BLaER1 treated with 17β-estradiol and CSF1 and Interleukin-3, amounts not matched to agents 10 nM and 100 nM (cell line): ENCODE measurements at regions not wholly inside any gene's neighbourhood (a gene's known extent, or its start where the extent isn't known, plus 50 kb on each side); places are given as distances from the start of the nearest gene placed in this dataset.

ENCODE experiments used
- H3K27ac ChIP-seq, 11 experiments: shearing (Covaris generic); formaldehyde crosslinking; 2 replicates each; pipeline ENCODE4 v1.8.1; 2022
- H3K27me3 ChIP-seq, 11 experiments: shearing (Covaris generic); formaldehyde crosslinking; 2 replicates each; pipeline ENCODE4 v1.8.1; 2022
- H3K36me3 ChIP-seq, 11 experiments: shearing (Covaris generic); formaldehyde crosslinking; 2 replicates each; pipeline ENCODE4 v1.8.1; 2022
- H3K4me1 ChIP-seq, 10 experiments: shearing (Covaris generic); formaldehyde crosslinking; 2 replicates each; pipeline ENCODE4 v1.8.1; 2022
- H3K4me2 ChIP-seq, 11 experiments: shearing (Covaris generic); formaldehyde crosslinking; 2 replicates each; pipeline ENCODE4 v1.8.1; 2022
- H3K4me3 ChIP-seq, 10 experiments: shearing (Covaris generic); formaldehyde crosslinking; 2 replicates each; pipeline ENCODE4 v1.8.1; 2022
- H3K9ac ChIP-seq, 11 experiments: shearing (Covaris generic); formaldehyde crosslinking; 2 replicates each; pipeline ENCODE4 v1.8.1; 2022
- H3K9me3 ChIP-seq, 11 experiments: shearing (Covaris generic); formaldehyde crosslinking; replicated peaks in 1 of 11; 2 replicates each; pipeline ENCODE4 v1.8.1; 2022
- H4K20me1 ChIP-seq, 11 experiments: shearing (Covaris generic); formaldehyde crosslinking; 2 replicates each; pipeline ENCODE4 v1.8.1; 2022
- Cebpa-rat ChIP-seq, 11 experiments: shearing (Covaris generic); IDR thresholded peaks; 2 replicates each; pipeline ENCODE4 v1.8.1; 2022

DNA sequence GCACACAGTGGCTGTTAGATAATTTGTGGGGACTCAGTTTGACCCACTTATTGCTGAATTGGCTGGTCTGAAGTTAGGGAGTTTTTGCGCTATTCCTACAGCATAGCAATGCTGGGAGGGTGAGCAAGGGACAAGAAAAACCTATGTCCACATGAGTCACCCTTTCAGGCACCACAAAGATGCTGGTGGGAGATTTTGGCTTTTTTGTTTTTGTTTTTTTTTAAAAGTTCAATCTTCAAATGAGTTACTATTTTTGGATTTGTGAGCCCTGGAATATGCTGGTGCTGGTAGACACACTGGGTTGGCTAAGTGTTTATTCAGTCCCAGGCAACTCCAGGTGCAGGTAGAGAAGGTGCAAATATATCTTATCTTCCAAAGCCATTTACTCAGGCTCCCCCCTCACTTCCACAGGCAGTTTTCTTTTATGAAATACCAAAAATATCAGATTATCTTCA, 143.4 kb downstream of the BTG1 start:
- TF ChIP-seq Cebpa-rat (IDR thresholded peaks at IDR 0.05): no peak
- Histone ChIP-seq H3K4me1 (no peaks in the 10 kb centered on the region), H4K20me1 (no peaks in the 10 kb centered on the region), H3K9me3 (peaks cover 1 to 29% (median 11%) of the 10 kb centered on the region in 11 experiments; a peak in 15 of 22 replicates), H3K27ac (no peak overlapping the region), H3K4me2 (no peak overlapping the region), H3K9ac (no peak overlapping the region), H3K4me3 (no peak overlapping the region), H3K36me3 (no peaks in the 10 kb centered on the region), H3K27me3 (no peaks in the 10 kb centered on the region)

DNA sequence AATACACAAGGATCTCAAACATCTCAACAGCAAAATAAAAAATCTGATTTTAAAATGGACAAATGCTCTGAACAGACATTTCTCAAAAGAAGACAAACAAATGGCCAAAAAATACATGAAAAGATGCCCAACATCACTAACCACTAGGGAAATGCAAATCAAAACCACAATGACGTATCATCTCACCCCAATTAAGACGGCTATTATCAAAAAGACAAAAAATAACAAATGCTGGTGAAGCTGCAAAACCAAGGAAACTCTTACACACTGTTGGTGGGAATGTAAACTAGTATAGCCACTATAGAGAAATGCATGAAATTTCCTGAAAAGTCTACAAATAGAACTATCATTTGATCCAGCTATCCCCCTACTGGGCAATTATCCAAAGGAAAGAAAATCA, 145.0 kb downstream of the BTG1 start:
- H3K27ac ChIP-seq: no peak overlapping the region
- no peak for TF ChIP-seq Cebpa-rat (IDR thresholded peaks at IDR 0.05)
- H3K27me3 ChIP-seq: no peaks in the 10 kb centered on the region
- H3K4me3 ChIP-seq: no peak overlapping the region
- H3K36me3 ChIP-seq: no peaks in the 10 kb centered on the region
- no peak overlapping the region for H3K9ac ChIP-seq
- H3K4me2 ChIP-seq: no peak overlapping the region
- H3K9me3 ChIP-seq: peaks cover 3 to 29% (median 11%) of the 10 kb centered on the region in 11 experiments; a peak in 16 of 22 replicates
- no peaks in the 10 kb centered on the region for H4K20me1 ChIP-seq
- H3K4me1 ChIP-seq: no peaks in the 10 kb centered on the region

DNA sequence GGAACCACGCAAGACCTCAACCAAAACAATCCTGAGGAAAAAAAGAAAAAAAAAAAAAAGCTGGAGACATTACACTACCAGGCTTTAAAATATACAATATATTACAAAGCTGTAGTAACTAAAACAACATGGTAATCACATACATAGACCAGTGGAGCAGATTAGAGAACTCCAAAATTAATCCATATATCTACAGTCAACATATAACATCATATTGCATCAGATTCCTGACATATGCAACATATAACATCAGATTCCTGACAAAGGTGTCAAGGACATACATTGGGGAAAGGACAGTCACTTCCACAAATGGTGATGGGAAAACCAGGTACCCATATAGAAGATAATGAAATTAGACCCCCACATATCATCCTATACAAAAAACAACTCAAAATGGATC, 145.8 kb downstream of the BTG1 start:
- no peak overlapping the region for H3K27ac ChIP-seq
- no peaks in the 10 kb centered on the region for H3K36me3 ChIP-seq
- H3K4me1 ChIP-seq: no peaks in the 10 kb centered on the region
- TF ChIP-seq Cebpa-rat (IDR thresholded peaks at IDR 0.05): no peak
- H3K9ac ChIP-seq: no peak overlapping the region
- no peaks in the 10 kb centered on the region for H3K27me3 ChIP-seq
- H4K20me1 ChIP-seq: no peaks in the 10 kb centered on the region
- H3K4me3 ChIP-seq: no peak overlapping the region
- H3K4me2 ChIP-seq: no peak overlapping the region
- H3K9me3 ChIP-seq: peaks cover 3 to 29% (median 11%) of the 10 kb centered on the region in 11 experiments; a peak in 16 of 22 replicates

DNA sequence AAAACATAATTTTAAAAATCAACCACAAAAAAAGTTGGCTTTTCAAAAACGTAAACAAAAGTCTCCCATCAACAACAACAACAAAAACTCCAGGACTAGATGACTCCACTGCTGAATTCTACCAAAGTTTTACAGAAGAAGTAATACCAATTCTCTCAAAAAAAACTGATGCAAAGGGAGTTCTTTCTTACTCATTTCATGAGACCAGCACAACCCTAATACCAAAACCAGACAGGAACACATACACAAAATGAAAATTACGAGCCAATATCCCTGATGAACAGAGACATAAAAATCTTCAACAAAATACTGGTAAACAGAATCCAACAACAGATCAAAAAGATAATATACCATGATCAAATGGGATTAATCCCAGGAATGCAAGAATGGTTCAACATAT, 147.3 kb downstream of the BTG1 start:
- Histone ChIP-seq H3K9me3 (peaks cover 3 to 29% (median 11%) of the 10 kb centered on the region in 11 experiments; a peak in 16 of 22 replicates), H3K4me2 (no peak overlapping the region), H3K27me3 (no peaks in the 10 kb centered on the region), H4K20me1 (no peaks in the 10 kb centered on the region), H3K27ac (no peak overlapping the region), H3K4me1 (no peaks in the 10 kb centered on the region), H3K36me3 (no peaks in the 10 kb centered on the region), H3K4me3 (no peak overlapping the region), H3K9ac (no peak overlapping the region)
- no peak for TF ChIP-seq Cebpa-rat (IDR thresholded peaks at IDR 0.05)

DNA sequence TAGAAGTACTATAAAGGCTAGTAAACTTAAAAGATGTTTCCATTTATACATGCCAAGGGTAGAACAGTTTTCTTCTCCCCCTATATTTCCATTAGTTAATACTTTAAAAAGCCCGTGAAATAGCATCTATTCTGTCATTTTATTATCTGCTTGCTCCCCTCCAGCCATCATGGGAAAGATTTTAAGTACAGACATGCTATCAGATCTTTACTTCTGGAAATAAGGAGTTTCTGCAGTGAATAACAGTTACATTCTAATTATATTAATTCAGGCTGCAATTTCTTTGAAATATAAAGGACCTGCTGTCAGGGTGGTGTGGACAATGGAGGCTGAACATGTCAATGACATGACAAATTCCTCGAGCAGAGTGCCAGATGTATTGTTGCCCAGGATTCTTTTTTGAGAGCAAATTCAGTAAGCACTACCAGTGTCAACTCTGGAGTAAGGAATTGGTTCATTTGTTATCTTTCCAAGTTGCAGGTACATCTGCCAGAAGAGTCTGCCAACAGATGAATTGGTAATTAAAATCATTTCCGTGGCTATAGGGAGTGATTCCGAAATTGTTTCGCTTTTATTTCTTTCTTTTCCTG, 151.3 kb downstream of the BTG1 start:
- Histone ChIP-seq H3K4me1 (no peaks in the 10 kb centered on the region), H3K9ac (no peak overlapping the region), H3K4me3 (no peak overlapping the region), H3K27ac (no peak overlapping the region), H3K9me3 (peaks cover 3 to 19% (median 10%) of the 10 kb centered on the region in 11 experiments; a peak in 13 of 22 replicates), H4K20me1 (no peaks in the 10 kb centered on the region), H3K4me2 (no peak overlapping the region), H3K36me3 (no peaks in the 10 kb centered on the region), H3K27me3 (no peaks in the 10 kb centered on the region)
- TF ChIP-seq Cebpa-rat (IDR thresholded peaks at IDR 0.05): no peak

DNA sequence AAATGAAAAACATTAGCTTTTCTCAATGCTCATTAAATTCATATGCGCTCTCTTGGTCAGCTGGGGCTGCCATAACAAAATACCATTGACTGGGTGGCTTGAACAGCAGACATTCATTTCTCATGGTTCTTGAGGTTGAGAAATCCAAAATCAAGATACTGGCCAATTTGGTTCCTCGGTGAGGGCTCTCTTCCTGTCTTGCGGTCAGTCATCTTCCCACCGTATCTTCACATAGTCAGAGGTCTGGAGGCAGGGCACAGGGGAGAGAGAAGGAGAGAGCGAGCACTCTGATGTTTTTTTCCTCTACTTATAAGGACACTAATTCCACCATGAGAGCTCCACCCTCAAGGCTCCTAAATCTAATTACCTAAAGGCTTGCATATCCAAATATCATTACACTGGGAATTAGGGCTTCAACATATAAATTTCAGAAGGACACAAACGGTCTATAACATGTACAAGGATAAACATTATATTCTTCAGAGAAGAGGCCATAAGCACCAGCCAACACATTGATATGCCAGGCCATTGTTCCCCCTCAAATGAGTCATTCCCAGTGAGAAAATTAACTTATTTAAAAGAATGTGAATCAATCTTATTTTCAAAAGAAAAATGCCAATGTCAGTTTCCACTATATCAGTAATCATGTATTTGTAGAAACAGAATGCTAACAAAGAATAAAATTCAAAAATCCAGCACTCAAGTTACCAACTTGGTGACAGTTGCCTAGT, 152.2 kb downstream of the BTG1 start:
- no peaks in the 10 kb centered on the region for H3K4me1 ChIP-seq
- H3K4me3 ChIP-seq: no peak overlapping the region
- H3K4me2 ChIP-seq: no peak overlapping the region
- no peaks in the 10 kb centered on the region for H4K20me1 ChIP-seq
- H3K9me3 ChIP-seq: peaks cover 0 to 11% (median 3%) of the 10 kb centered on the region in 11 experiments; a peak in 5 of 22 replicates
- no peak overlapping the region for H3K9ac ChIP-seq
- no peaks in the 10 kb centered on the region for H3K27me3 ChIP-seq
- no peaks in the 10 kb centered on the region for H3K36me3 ChIP-seq
- no peak overlapping the region for H3K27ac ChIP-seq
- TF ChIP-seq Cebpa-rat (IDR thresholded peaks at IDR 0.05): no peak

DNA sequence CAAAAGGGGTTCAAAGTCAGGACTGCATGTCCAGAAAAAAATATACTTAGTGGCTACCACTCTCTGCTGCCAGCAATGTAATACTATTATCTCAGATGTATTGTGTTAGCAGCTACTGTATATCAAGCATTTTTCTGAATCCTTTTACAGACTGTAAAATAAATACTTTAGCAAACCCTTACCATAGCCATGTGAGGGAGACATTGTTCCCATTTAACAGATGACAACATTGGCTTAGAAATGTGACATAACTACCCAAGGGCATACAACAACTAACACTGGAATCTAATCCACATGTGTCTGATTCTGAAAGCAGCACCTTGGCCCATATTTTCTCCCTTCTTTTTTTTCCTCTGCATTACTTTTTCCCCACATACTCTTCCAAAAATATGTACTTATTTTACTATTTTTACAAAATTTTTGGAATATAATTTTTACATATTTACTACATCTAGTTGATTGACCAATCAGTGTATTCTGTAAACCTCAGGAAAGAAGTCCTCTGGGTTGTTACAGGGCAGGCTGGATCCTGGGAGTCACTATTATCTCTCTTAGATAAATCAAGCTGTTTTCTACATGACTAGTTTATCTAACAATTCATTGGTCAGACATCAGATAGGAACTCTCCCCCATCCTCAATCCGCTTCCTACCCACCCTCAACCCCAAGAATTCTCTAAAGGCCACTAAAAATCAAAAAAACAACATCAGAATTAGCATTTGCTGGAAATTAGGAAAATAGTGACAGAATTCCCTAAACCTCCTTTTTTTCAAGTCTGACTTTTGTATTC, 154.1 kb downstream of the BTG1 start:
- H3K4me3 ChIP-seq: no peak overlapping the region

DNA sequence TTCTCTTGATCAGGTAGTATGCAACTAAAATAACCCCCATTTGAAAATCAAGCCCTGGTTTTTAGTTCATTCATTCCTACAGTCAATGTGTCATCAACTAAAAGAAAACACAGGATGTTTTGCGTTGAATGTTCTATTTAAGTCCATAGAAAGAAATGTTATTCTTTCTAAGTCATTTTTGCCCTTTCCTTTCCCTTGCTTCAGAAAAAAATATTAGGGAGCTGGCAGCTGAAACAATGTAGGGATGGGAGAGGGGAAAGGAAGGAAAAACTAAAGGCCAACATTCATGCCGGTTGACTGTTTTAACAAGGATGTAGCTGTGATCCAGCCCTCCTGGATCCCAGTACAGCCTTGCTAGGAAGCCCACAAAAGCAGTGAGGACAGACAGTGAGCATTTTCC, 155.1 kb downstream of the BTG1 start:
- H3K9ac ChIP-seq: no peak overlapping the region
- no peak overlapping the region for H3K4me3 ChIP-seq
- H3K36me3 ChIP-seq: no peaks in the 10 kb centered on the region
- H4K20me1 ChIP-seq: no peaks in the 10 kb centered on the region
- H3K4me2 ChIP-seq: no peak overlapping the region
- no peak overlapping the region for H3K27ac ChIP-seq
- H3K9me3 ChIP-seq: no peaks in the 10 kb centered on the region
- no peaks in the 10 kb centered on the region for H3K27me3 ChIP-seq
- TF ChIP-seq Cebpa-rat (IDR thresholded peaks at IDR 0.05): no peak
- H3K4me1 ChIP-seq: peaks cover 0 to 2% (median 0%) of the 10 kb centered on the region in 10 experiments; a peak in 3 of 20 replicates

More for the DNA sequence above, 154.1 kb downstream of the BTG1 start:
- no peaks in the 10 kb centered on the region for H4K20me1 ChIP-seq
- H3K27me3 ChIP-seq: no peaks in the 10 kb centered on the region
- H3K36me3 ChIP-seq: no peaks in the 10 kb centered on the region
- H3K4me2 ChIP-seq: no peak overlapping the region
- H3K4me1 ChIP-seq: no peaks in the 10 kb centered on the region
- no peak overlapping the region for H3K9ac ChIP-seq
- H3K9me3 ChIP-seq: no peaks in the 10 kb centered on the region; a peak in 1 of 22 replicates
- TF ChIP-seq Cebpa-rat (IDR thresholded peaks at IDR 0.05): no peak
- H3K27ac ChIP-seq: no peak overlapping the region

DNA sequence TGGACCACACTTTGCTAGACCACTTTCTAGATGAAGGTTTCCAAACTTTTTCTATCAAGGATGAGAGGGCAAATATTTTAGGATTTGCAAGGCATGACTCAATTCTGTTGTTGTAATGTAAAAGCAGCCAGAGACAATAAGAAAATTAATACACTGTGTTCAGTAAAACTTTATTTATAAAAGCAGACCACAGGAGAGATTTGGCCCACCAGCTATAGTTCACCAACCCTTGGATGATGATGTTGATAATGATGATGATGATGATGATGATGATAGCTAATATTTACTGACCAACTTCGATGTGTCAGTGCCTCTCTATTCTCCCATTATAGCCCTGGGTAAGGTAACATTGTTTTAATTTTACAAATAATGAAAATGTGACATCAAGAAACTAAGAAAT, 156.5 kb downstream of the BTG1 start:
- Histone ChIP-seq H3K4me1 (peaks cover 0 to 9% (median 0%) of the 10 kb centered on the region in 10 experiments; a peak in 4 of 20 replicates), H3K36me3 (no peaks in the 10 kb centered on the region), H3K4me2 (no peak overlapping the region), H3K27me3 (no peaks in the 10 kb centered on the region), H3K9me3 (no peaks in the 10 kb centered on the region), H3K9ac (no peak overlapping the region), H3K4me3 (no peak overlapping the region), H4K20me1 (no peaks in the 10 kb centered on the region), H3K27ac (no peak overlapping the region)
- no peak for TF ChIP-seq Cebpa-rat (IDR thresholded peaks at IDR 0.05)
